ENCODE measurements at regions not wholly inside any gene's neighbourhood (a gene's known extent, or its start where the extent isn't known, plus 50 kb on each side); places are given as distances from the start of the nearest gene placed in this dataset.

- TF ChIP-seq POLR2AphosphoS5 (IDR thresholded peaks at IDR 0.05) (no peak), CTCF (IDR thresholded peaks at IDR 0.05) (no peak), POLR2A (IDR thresholded peaks at IDR 0.05) (no peak)
Observed at GRCh38 chr12:43078976-43079375, 473.0 kb downstream of the ADAMTS20 start.
